ENCODE measurements at regions not wholly inside any gene's neighbourhood (a gene's known extent, or its start where the extent isn't known, plus 50 kb on each side); places are given as distances from the start of the nearest gene placed in this dataset.

GRCh38 chr1:30256911-30257310, 466.5 kb downstream of the MATN1 start:
- Histone ChIP-seq H3K4me1 (ENCODE audit: control insufficient read depth in 5 of 5, insufficient read depth in 5 of 5, low read length in 5 of 5) (peaks cover 0 to 5% (median 0%) of the 10 kb centered on the region in 5 donors), H3K27ac (ENCODE audit: low read depth in 1 of 2, low read length in 1 of 2) (no peak overlapping the region), H3K9me3 (ENCODE audit: control insufficient read depth in 4 of 4, insufficient read depth in 3 of 4, low read length in 3 of 4) (peaks cover 0 to 6% (median 0%) of the 10 kb centered on the region in 4 donors), H3K36me3 (ENCODE audit: control insufficient read depth in 4 of 4, insufficient read depth in 4 of 4, low read length in 4 of 4) (no peaks in the 10 kb centered on the region), H3K9ac (ENCODE audit: insufficient read depth in 1 of 2, low read length in 2 of 2) (no peak overlapping the region), H3K27me3 (ENCODE audit: control insufficient read depth in 3 of 3, insufficient read depth in 3 of 3, low read length in 2 of 3) (peaks cover 0 to 46% (median 3%) of the 10 kb centered on the region in 3 donors), H3K4me3 (no peak overlapping the region)
- no peak for DNase-seq
- TF ChIP-seq CTCF (IDR thresholded peaks at IDR 0.05; ENCODE audit: control extremely low read depth, extremely low read depth): no peak
- WGBS, 2 donors: 80 to 84% methylated on average over 6 of the region's 6 CpGs
- ATAC-seq (ENCODE audit: insufficient read depth, low FRiP score): no peak

GRCh38 chr1:30255111-30255724, 468.2 kb downstream of the MATN1 start:
- H3K9ac ChIP-seq (ENCODE audit: insufficient read depth in 1 of 2, low read length in 2 of 2): no peak overlapping the region
- WGBS, 2 donors: 63 to 66% methylated on average over 5 of the region's 5 CpGs
- no peak overlapping the region for H3K27ac ChIP-seq (ENCODE audit: low read depth in 1 of 2, low read length in 1 of 2)
- H3K4me3 ChIP-seq: no peak overlapping the region
- no peak for TF ChIP-seq CTCF (IDR thresholded peaks at IDR 0.05; ENCODE audit: control extremely low read depth, extremely low read depth)
- peaks cover 0 to 5% (median 0%) of the 10 kb centered on the region in 5 donors for H3K4me1 ChIP-seq (ENCODE audit: control insufficient read depth in 5 of 5, insufficient read depth in 5 of 5, low read length in 5 of 5)
- H3K27me3 ChIP-seq (ENCODE audit: control insufficient read depth in 3 of 3, insufficient read depth in 3 of 3, low read length in 2 of 3): peaks cover 0 to 46% (median 8%) of the 10 kb centered on the region in 3 donors
- H3K9me3 ChIP-seq (ENCODE audit: control insufficient read depth in 4 of 4, insufficient read depth in 3 of 4, low read length in 3 of 4): peaks cover 0 to under 1% (median 0%) of the 10 kb centered on the region in 4 donors
- ATAC-seq (ENCODE audit: insufficient read depth, low FRiP score) (no peak), DNase-seq (no peak)
- H3K36me3 ChIP-seq (ENCODE audit: control insufficient read depth in 4 of 4, insufficient read depth in 4 of 4, low read length in 4 of 4): no peaks in the 10 kb centered on the region

- WGBS, 2 donors: 77 to 88% methylated on average over 7 to 8 of the region's 8 CpGs
- Histone ChIP-seq H3K27ac (ENCODE audit: low read depth in 1 of 2, low read length in 1 of 2) (no peak overlapping the region), H3K9me3 (ENCODE audit: control insufficient read depth in 4 of 4, insufficient read depth in 3 of 4, low read length in 3 of 4) (no peaks in the 10 kb centered on the region), H3K4me1 (ENCODE audit: control insufficient read depth in 5 of 5, insufficient read depth in 5 of 5, low read length in 5 of 5) (peaks cover 0 to 5% (median 0%) of the 10 kb centered on the region in 5 donors), H3K27me3 (ENCODE audit: control insufficient read depth in 3 of 3, insufficient read depth in 3 of 3, low read length in 2 of 3) (peaks cover 0 to 42% (median 11%) of the 10 kb centered on the region in 3 donors), H3K9ac (ENCODE audit: insufficient read depth in 1 of 2, low read length in 2 of 2) (no peak overlapping the region), H3K4me3 (no peak overlapping the region), H3K36me3 (ENCODE audit: control insufficient read depth in 4 of 4, insufficient read depth in 4 of 4, low read length in 4 of 4) (no peaks in the 10 kb centered on the region)
- TF ChIP-seq CTCF (IDR thresholded peaks at IDR 0.05; ENCODE audit: control extremely low read depth, extremely low read depth): no peak
- ATAC-seq (ENCODE audit: insufficient read depth, low FRiP score): no peak
- DNase-seq: no peak
Observed at GRCh38 chr1:30253807-30254440, 469.5 kb downstream of the MATN1 start.
